ENCODE measurements at regions not wholly inside any gene's neighbourhood (a gene's known extent, or its start where the extent isn't known, plus 50 kb on each side); places are given as distances from the start of the nearest gene placed in this dataset.
A peak's percentile ranks its signal among the peaks of the same experiment; 100 is the strongest.

DNA sequence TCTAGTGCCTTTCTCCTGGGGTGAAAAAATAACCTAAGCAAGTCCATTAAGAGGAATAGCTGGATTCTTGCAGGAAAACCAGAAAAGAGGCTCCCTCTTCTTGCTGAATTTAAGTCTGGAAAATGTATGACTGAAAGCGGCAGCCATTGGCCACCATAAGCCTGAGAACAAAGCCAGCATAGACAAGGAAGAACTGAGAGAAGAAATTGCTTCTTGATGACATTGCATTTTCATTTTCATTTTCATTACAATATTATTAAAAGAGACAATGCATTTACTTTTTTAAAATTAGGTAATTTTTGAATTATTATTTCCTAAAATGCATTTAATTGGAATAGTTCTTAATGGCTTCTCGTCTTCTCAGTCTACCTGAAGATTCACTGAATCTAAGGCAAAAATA lies 1157.5 kb upstream of the ZEB2 start:
- no peaks in the 10 kb centered on the region for H3K36me3 Mint-ChIP-seq (ENCODE audit: low read depth)
- H3K4me1 Mint-ChIP-seq = no peaks in the 10 kb centered on the region
- H3K27ac Mint-ChIP-seq = no peak overlapping the region

GRCh38 chr2:145674705-145675104 lies 1154.8 kb upstream of the ZEB2 start:
- no peaks in the 10 kb centered on the region for H3K4me1 Mint-ChIP-seq
- TF ChIP-seq, protein P1, sequence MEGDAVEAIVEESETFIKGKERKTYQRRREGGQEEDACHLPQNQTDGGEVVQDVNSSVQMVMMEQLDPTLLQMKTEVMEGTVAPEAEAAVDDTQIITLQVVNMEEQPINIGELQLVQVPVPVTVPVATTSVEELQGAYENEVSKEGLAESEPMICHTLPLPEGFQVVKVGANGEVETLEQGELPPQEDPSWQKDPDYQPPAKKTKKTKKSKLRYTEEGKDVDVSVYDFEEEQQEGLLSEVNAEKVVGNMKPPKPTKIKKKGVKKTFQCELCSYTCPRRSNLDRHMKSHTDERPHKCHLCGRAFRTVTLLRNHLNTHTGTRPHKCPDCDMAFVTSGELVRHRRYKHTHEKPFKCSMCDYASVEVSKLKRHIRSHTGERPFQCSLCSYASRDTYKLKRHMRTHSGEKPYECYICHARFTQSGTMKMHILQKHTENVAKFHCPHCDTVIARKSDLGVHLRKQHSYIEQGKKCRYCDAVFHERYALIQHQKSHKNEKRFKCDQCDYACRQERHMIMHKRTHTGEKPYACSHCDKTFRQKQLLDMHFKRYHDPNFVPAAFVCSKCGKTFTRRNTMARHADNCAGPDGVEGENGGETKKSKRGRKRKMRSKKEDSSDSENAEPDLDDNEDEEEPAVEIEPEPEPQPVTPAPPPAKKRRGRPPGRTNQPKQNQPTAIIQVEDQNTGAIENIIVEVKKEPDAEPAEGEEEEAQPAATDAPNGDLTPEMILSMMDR (IDR thresholded peaks at IDR 0.05; ENCODE audit: unreplicated experiment in 3 of 3) = no peak
- no peak overlapping the region for H3K27ac Mint-ChIP-seq
- no peaks in the 10 kb centered on the region for H3K27me3 Mint-ChIP-seq (ENCODE audit: low read depth)
- no peaks in the 10 kb centered on the region for H3K9me3 Mint-ChIP-seq
- H3K4me3 Mint-ChIP-seq = no peak overlapping the region
- H3K36me3 Mint-ChIP-seq (ENCODE audit: low read depth) = no peaks in the 10 kb centered on the region

More for the DNA sequence above, 1157.5 kb upstream of the ZEB2 start:
- Mint-ChIP-seq H3K9me3 (no peaks in the 10 kb centered on the region), H3K27me3 (ENCODE audit: low read depth) (no peaks in the 10 kb centered on the region), H3K4me3 (no peak overlapping the region)
- TF ChIP-seq, protein P1 (IDR thresholded peaks at IDR 0.05; ENCODE audit: unreplicated experiment in 3 of 3) = no peak

DNA sequence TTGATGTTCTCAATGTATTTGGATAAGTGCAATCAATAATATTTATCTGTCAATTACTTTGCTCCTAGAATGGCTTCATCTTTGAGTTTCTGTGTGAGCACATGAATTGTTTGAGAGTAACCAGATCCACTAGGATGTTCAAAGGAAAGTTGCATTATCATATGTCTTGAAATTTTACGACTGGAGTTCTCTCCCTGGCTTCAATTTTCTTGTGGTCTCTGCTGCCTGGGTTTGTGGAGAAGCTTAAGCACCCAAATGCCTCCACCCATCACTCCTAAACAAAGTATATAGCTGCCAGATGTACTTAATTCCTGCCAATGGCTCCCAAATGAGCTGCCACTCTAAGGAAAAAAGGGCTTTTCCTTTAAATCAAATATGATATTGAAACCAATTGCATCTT lies 1149.4 kb upstream of the ZEB2 start:
- Mint-ChIP-seq H3K4me1 (peaks cover 4% of the 10 kb centered on the region), H3K36me3 (ENCODE audit: low read depth) (no peaks in the 10 kb centered on the region), H3K9me3 (no peaks in the 10 kb centered on the region), H3K27ac (no peak overlapping the region), H3K4me3 (no peak overlapping the region), H3K27me3 (ENCODE audit: low read depth) (peaks cover 3% of the 10 kb centered on the region)
- TF ChIP-seq, protein P1 (IDR thresholded peaks at IDR 0.05; ENCODE audit: unreplicated experiment in 3 of 3) = no peak

- Mint-ChIP-seq H3K4me3 (no peak overlapping the region), H3K27ac (no peak overlapping the region), H3K9me3 (no peaks in the 10 kb centered on the region), H3K27me3 (ENCODE audit: low read depth) (peaks cover 6% of the 10 kb centered on the region), H3K4me1 (peaks cover 4% of the 10 kb centered on the region), H3K36me3 (ENCODE audit: low read depth) (no peaks in the 10 kb centered on the region)
- TF ChIP-seq, protein P1 (IDR thresholded peaks at IDR 0.05; ENCODE audit: unreplicated experiment in 3 of 3) = no peak
Measured at GRCh38 chr2:145666552-145666951, 1146.6 kb upstream of the ZEB2 start.

- Mint-ChIP-seq H3K27ac (no peak overlapping the region), H3K9me3 (no peaks in the 10 kb centered on the region), H3K4me3 (no peak overlapping the region), H3K4me1 (peaks cover 23% of the 10 kb centered on the region), H3K27me3 (ENCODE audit: low read depth) (no peaks in the 10 kb centered on the region), H3K36me3 (ENCODE audit: low read depth) (no peaks in the 10 kb centered on the region)
- TF ChIP-seq, protein P1 (IDR thresholded peaks at IDR 0.05; ENCODE audit: unreplicated experiment in 3 of 3) = no peak
Measured at GRCh38 chr2:145657265-145657664, 1137.3 kb upstream of the ZEB2 start.

- TF ChIP-seq, protein P1 (IDR thresholded peaks at IDR 0.05; ENCODE audit: unreplicated experiment in 3 of 3) = no peak
- Mint-ChIP-seq H3K27me3 (ENCODE audit: low read depth) (no peaks in the 10 kb centered on the region), H3K9me3 (no peaks in the 10 kb centered on the region), H3K4me3 (no peak overlapping the region), H3K4me1 (peaks cover 24% of the 10 kb centered on the region), H3K36me3 (ENCODE audit: low read depth) (no peaks in the 10 kb centered on the region), H3K27ac (peak overlapping the region; percentile 11 to 54 (median 48))
Measured at GRCh38 chr2:145655165-145655765, 1135.3 kb upstream of the ZEB2 start.
